Stimulated activated CD8-positive, alpha-beta memory T cell treated with anti-CD3 and anti-CD28 coated beads, Interleukin-7, amount 100 ng/mL, for 1 hour (primary cell): ENCODE measurements at regions not wholly inside any gene's neighbourhood (a gene's known extent, or its start where the extent isn't known, plus 50 kb on each side); places are given as distances from the start of the nearest gene placed in this dataset.

Experiments used
- DNase-seq, 2 donors: peaks; one replicate each; pipeline ENCODE4 v3.0.0-alpha.2; 2020; ENCODE audit warnings: low read depth in 2 of 2

- DNase-seq, result no peak
Observed at GRCh38 chr18:78587626-78588600, 391.7 kb upstream of the SALL3 start.

GRCh38 chr18:78589916-78590437 lies 389.6 kb upstream of the SALL3 start:
- DNase-seq, result no peak

GRCh38 chr18:78595453-78595852 lies 384.2 kb upstream of the SALL3 start:
- no peak for DNase-seq

- DNase-seq, result no peak
Observed at GRCh38 chr18:78595924-78596573, 383.6 kb upstream of the SALL3 start.

DNA sequence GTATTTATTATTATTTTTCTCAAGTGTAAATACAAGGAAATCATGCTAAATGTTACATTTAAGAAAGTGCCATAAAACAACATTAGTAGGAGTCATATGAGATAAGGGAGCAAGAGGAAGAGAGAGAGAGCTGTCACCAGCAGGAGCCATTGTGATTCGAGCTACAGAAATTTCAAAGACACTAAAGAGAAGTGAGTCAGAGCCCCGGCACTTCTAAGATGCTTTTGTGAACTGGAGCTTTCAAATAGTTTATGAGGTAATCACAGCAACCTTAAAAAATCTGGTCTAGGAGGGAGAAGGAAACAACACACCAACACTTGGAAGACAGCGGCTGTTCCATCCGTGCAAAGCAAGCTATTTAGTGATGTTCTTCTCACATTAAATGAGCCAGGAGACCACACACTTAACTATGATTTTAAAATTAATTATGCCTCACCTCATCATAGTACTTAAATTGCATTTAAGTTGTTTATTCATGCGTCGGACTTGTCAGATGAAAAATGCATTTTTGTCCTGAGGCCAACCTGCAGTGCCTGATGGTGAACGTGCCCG lies 382.7 kb upstream of the SALL3 start:
- no peak for DNase-seq

GRCh38 chr18:78601349-78601748 lies 378.3 kb upstream of the SALL3 start:
- no peak for DNase-seq

GRCh38 chr18:78601923-78602322 lies 377.7 kb upstream of the SALL3 start:
- no peak for DNase-seq

- DNase-seq, result no peak
Observed at GRCh38 chr18:78602430-78602829, 377.2 kb upstream of the SALL3 start.

DNA sequence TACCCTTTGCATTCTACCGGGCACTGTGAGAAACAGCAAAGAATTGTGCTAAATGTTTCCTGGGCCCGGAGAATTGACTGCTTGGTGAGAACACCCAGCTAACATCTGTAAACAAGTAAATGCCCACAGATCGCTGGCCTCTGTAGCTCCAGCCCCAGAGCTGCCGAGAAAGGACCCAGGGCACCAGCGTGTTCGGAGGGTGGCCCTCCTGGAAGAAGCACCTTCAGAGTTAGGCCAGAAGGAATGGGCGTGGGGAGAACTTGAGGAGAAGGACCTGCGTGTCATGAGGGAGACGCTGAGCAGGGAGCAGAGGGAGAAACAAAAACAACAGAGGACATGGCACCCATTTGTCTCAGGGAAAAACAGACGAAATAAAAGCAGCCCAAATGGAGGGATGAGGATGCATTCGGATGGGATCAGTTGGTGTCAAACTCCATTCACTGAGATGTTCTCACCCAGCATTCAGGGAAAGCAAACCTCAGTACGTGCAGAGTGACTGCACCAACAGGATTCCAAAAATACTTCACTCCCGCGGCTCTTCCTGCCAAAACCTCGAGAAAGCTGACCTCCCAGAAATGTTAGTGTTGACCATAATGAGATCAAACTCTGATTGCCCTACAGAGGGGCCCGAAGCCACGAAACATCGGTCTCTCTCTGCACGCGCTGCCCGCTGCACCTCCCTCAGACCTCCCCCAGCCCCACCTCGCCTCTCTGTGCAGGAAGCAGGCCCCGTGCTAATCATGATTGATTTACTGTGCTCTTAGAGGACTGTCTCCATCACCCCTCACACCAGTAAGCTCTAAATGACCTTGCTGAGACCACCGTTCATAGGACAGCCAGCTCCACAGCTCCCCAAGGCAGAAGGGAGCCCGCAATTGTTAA lies 376.3 kb upstream of the SALL3 start:
- DNase-seq, result no peak

DNA sequence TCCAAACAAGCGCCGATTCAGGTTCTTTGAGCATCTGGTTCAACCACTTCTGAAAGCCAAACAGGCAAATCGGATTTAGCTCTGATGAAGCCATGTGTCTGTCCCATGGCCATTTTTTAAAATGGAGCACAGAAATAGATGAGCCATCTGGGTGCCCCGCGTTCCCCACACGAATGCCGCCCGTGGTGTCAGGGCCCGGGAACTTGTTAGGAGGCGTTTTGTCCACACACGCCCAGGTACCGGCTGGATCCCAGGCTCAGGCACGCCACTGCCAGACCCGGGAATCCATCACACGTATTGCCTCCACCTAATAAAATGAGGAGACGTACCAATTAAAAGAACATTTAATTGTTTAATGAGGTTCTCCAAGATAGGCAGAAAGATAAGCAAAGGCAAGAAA lies 374.4 kb upstream of the SALL3 start:
- no peak for DNase-seq

- DNase-seq, result no peak
Observed at GRCh38 chr18:78607221-78607620, 372.4 kb upstream of the SALL3 start.

GRCh38 chr18:78607784-78608183 lies 371.8 kb upstream of the SALL3 start:
- no peak for DNase-seq

GRCh38 chr18:78610179-78610578 lies 369.4 kb upstream of the SALL3 start:
- no peak for DNase-seq

- DNase-seq, result no peak
Observed at GRCh38 chr18:78611201-78611800, 368.3 kb upstream of the SALL3 start.

- no peak for DNase-seq
Observed at GRCh38 chr18:78611869-78612268, 367.7 kb upstream of the SALL3 start.

DNA sequence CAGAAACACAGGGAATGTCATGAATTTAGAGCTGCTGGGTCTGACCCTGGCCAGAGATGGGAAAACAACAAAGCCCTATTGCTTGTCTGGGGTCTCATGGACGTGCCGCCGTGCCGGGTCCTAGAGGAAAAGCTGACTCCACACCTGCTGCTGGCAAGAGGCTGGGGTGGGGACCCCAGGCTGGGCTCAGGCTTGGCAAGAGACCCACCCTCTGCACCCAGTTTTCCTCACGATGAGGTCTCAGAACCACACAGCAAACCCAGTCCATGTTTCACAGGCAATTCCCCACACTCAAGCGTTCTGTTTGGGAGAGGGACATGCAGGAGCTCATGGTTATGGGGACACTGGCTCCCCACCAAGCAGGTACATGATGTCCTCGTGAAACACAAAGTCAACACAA lies 367.3 kb upstream of the SALL3 start:
- no peak for DNase-seq

DNA sequence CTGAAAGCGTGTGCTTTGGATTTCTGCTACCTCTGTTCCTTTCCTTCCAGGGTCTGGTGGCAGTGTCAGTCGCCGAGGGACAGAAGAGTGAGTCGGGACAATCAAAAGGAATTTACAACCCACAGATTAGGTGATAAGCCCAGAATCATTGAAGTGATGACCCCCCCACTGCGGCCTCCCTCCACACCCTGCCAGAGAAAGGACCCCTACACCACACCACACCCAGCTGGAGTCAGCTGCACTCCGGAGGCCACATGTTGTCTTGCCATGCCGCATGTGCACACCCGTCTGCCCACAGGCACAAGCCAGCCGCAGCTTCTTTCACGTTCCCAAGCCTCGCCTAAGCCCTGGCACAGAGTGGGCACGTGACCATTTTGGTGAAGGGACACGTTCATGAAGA lies 366.8 kb upstream of the SALL3 start:
- DNase-seq, result no peak

DNA sequence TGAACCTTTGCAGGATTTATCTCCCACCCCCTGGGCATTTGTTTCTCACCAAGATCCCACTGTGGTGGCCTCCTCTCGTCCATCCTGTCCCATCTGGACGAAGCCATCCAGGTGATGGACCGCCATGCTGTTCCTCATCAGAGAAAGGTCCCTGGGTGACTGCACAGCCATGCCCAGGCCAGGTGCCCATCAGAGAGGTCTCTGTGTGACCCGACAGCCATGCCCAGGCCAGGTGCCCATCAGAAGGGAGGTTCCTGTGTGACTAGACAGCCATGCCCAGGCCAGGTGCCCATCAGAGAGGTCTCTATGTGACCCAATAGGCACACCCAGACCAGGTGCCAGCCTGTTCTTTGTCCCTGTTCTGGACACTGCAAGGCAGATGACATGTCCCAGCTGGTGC lies 360.9 kb upstream of the SALL3 start:
- no peak for DNase-seq

GRCh38 chr18:78619854-78620253 lies 359.8 kb upstream of the SALL3 start:
- no peak for DNase-seq

DNA sequence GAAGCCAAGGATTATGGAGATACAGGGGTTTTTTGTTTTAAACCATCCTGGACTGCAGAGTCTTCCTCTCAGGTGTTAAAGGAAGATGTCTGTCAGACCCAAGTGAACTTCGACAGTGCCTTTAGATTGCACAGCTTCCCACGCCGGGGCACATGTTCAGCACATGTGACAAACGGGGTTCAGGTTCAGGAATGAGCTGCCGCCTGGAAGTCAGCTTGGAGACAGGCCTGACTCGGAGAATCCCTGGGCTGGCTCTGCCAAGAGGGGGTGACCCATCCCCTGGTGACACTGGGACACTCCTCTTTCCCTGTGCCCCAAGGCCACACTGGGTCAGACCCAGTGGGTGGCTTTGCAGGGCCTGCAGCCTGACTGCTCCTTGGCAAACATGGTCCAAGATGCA lies 359.3 kb upstream of the SALL3 start:
- DNase-seq, result no peak

GRCh38 chr18:78621141-78621755 lies 358.4 kb upstream of the SALL3 start:
- no peak for DNase-seq
